ENCODE measurements at regions not wholly inside any gene's neighbourhood (a gene's known extent, or its start where the extent isn't known, plus 50 kb on each side); places are given as distances from the start of the nearest gene placed in this dataset.

DNA sequence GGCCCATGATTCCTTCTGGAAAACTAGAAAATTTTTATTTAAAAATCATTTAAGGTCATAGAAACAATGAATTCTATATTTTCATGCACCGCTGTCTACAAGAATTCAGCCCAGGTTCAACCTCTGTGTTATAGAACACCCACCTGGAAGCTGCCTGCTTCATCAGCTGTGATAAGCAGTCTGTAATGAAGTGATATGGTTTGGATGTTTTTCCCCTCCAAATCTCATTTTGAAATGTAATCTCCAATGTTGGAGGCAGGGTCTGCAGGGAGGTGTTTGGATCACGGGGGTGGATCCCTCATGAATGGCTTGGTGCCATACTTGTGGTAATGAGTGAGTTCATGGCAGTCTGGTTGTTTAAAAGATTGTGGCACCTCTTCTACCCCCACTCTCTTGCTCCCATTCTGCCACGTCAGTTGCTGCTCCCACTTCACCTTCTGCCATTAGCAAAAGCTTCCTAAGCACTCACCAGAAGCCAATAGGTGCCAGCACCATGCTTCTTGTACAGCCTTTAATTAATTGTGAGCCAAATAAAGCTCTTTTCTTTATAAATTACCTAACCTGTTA is 55.6 kb downstream of the MRPL32 start:
- DNase-seq (ENCODE audit: low read depth, low spot score), result no peak

- DNase-seq (ENCODE audit: low read depth, low spot score), result no peak
These were observed 58.8 kb downstream of the MRPL32 start for GRCh38 chr7:42991024-42991423.

DNA sequence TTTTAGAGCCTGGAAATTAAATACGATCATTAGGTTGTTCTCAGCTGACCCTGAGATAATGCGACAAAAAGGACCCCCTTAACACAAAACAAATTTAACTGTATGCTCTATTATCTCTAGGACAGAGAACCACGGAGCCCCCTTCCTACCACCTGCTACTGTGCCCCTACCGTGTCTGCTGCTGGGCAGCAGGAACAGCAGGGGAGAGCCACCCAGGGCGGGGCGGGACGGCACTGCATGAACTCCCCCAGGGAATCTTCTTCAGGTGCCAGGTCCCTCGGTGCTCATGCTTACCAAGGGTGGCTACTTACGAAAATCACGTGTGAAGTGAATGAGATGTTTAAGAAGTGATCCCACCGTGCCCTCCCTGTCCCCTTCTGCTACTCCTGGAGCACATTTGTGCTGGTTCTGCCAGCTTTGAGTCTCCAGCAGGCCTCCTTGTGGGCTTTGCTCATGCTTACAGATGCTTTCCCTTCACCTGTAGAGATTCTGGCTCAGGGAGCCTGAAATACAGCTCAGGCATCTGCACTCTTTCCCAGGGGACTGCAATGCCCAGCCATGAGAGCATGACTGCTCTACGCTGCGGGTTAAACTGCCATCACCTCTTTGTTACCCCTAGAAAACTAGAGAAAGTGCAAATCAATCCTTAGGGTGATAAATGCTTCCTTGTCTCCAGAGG is 59.9 kb downstream of the MRPL32 start:
- DNase-seq (ENCODE audit: low read depth, low spot score), result no peak

DNA sequence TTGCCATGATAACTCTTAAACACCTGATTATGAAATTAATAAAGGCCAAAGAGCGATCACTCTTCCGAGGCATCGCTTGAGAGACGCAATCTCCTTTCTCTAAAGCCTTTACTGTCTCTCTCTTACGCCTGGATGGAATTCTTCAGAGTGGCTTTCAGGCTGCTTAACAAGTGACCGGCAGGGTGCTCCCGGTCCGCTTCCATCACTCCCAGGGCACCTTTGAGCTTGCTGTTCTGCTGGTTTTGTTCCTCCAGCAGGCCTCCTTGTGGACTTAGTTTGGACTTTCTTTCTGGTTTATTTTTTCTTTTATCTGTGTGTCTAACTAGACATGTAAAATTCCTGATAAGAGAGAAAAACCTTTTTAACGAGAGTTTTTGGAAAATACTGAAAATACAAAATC is 60.9 kb downstream of the MRPL32 start:
- no peak for DNase-seq (ENCODE audit: low read depth, low spot score)

GRCh38 chr7:42994096-42994495 is 61.9 kb downstream of the MRPL32 start:
- DNase-seq (ENCODE audit: low read depth, low spot score), result no peak

- no peak for DNase-seq (ENCODE audit: low read depth, low spot score)
These were observed 65.4 kb downstream of the MRPL32 start for GRCh38 chr7:42997611-42998010.

GRCh38 chr7:43004082-43004481 is 71.9 kb downstream of the MRPL32 start:
- no peak for DNase-seq (ENCODE audit: low read depth, low spot score)

- DNase-seq (ENCODE audit: low read depth, low spot score), result no peak
These were observed 73.8 kb downstream of the MRPL32 start for GRCh38 chr7:43006008-43006407.

- DNase-seq (ENCODE audit: low read depth, low spot score), result no peak
These were observed 77.9 kb downstream of the MRPL32 start for GRCh38 chr7:43010061-43010460.

DNA sequence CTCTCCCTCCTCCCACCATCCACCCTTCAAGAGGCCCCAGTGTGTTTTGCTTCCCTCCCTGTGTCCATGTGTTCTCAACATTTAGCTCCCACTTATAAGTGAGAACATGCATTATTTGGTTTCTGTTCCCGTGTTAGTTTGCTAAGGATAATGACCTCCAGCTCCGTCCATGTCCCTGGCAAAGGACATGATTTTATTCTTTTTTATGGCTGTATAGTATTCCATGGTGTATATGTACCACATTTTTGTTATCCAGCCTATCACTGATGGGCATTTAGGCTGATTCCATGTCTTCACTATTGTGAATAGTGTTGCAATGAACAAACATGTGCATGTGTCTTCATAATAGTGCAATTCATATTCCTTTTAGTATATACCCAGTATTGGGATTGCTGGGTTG is 79.7 kb downstream of the MRPL32 start:
- no peak for DNase-seq (ENCODE audit: low read depth, low spot score)

DNA sequence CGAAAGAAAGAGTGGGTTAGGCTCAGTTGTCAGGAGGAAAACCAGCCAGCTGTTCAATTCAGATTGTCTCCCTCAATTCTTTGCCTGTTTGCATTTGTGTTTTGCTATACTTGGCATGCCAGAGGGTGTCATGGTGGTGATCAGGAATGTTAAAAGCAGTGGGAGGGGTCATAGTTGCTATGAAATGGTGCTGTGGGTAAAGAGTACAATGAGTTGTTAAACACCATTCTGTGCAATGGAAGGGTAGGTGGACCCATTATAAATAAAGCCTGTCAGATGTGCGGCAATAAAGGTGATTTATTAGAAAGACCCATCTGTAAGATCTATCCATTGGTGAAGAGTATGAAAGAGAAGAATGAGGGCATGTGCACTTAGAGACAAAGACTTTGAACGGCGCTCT is 82.2 kb downstream of the MRPL32 start:
- no peak for DNase-seq (ENCODE audit: low read depth, low spot score)

- DNase-seq (ENCODE audit: low read depth, low spot score), result no peak
These were observed 83.1 kb downstream of the MRPL32 start for GRCh38 chr7:43015301-43015700.

GRCh38 chr7:43018446-43018845 is 86.3 kb downstream of the MRPL32 start:
- no peak for DNase-seq (ENCODE audit: low read depth, low spot score)

DNA sequence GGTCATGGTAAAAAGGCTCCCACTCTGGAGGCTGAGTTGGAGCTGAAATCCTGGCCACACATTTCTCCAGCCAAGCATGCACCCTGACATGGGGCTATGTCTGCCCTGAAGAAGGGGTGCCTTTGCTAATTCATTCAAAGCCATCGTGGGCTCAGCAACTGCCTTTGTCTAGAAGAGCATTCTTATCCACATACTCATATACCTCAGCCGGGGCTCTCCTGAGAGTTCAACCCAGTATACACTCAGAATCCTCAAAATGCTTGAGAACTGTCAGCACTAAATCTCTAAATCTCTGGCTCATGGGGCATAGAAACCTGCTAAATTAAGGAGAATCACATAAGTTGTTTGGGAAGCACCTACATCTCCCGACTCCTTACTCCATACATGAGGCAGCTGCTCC is 89.3 kb downstream of the MRPL32 start:
- DNase-seq (ENCODE audit: low read depth, low spot score), result no peak

- DNase-seq (ENCODE audit: low read depth, low spot score), result no peak
These were observed 89.8 kb downstream of the MRPL32 start for GRCh38 chr7:43022008-43022407.

DNA sequence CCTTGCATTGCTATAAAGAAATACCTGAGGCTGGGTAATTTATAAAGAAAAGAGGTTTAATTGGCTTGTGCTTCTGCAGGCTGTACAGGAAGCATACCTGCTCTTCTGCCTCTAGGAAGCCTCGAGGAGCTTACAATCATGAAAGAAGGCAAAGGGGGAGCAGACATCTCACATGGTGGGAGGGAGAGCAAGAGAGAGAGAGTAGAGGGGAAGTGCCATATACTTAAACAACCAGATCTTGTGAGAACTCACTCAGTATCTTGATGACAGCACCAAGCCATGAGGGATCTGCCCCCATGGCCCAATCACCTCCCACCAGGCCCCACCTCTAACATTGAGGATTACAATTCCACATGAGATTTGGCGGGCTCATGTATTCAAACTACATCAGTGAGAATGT is 79.1 kb upstream of the HECW1 start:
- no peak for DNase-seq (ENCODE audit: low read depth, low spot score)

- DNase-seq (ENCODE audit: low read depth, low spot score), result no peak
These were observed 77.9 kb upstream of the HECW1 start for GRCh38 chr7:43034535-43035002.

DNA sequence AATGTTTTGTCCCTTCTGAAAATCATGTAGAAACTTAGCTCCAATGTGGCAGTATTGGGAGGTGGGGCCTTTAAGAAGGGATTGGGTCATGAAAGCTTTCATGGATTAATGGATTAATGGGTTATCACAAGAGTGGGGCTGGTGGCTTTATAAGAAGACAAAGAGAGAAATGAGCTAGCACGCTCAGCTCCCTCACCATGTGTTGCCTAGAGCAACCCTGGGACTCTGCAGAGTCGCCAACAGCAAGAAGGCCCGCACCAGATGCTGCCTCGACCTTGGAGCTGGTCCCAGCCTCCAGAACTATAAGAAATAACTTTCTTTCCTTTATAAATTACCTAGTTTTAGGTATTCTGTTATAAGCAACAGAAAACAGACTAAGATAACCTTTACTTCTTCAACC is 74.9 kb upstream of the HECW1 start:
- no peak for DNase-seq (ENCODE audit: low read depth, low spot score)

DNA sequence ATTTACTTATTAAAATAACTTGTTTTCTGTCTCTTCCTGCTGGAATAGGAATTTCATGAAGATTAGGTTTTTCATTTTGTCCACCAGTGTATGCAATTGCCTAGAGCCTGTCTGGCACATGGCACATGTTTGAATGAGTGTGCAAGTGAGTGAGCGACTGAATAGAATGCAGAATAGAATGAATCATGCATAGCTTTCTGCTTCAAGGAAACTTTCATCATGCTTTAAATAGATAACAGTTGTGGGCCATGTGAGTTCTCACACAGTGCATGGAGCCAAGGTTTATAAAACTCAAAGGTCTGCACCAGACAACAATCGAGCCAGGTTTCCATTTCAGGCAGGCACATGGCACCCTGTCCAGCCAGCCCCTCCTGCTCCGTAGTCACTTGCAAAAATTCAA is 74.2 kb upstream of the HECW1 start:
- DNase-seq (ENCODE audit: low read depth, low spot score), result no peak

- peak; percentile 15 for DNase-seq (ENCODE audit: low read depth, low spot score)
These were observed 73.1 kb upstream of the HECW1 start for GRCh38 chr7:43039346-43039745.

GRCh38 chr7:43040461-43040860 is 72.0 kb upstream of the HECW1 start:
- DNase-seq (ENCODE audit: low read depth, low spot score), result no peak

DNA sequence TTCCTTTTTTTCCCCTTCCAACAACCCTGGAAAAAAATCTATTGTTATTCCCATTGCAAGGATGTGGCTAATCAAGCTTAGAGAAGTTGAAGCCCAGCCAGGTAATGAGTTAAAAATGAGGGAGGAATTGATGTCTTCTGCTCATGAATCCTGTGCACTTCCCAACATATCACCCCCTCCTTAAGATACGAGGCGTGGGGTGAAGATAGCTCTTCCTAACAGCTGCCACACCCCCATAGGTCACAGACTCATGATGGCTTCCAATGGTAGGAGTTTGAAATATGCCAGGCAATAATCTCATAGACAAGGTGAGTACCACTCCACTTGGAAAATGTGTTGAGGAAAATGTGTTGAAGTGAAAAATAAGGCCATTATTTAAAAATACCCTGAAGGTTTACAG is 71.3 kb upstream of the HECW1 start:
- DNase-seq (ENCODE audit: low read depth, low spot score), result no peak

DNA sequence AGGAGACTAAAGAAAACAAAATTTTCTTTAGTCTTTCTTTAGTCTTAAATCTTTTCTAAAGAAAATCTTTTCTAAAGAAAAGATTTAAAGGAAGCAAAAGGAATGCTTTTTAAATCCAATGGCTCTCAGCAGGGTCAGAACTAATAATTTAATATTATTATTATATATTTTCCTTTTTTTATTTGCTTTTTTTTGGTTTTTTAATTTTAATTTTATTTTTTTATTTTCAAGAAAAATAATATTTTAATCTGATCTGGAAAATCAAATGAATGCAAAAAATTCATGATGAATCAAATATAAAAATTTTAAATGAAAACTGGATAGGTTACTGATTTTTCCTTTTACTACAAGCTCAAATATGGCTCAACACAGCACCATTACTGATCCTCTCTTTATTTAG is 70.7 kb upstream of the HECW1 start:
- no peak for DNase-seq (ENCODE audit: low read depth, low spot score)

DNA sequence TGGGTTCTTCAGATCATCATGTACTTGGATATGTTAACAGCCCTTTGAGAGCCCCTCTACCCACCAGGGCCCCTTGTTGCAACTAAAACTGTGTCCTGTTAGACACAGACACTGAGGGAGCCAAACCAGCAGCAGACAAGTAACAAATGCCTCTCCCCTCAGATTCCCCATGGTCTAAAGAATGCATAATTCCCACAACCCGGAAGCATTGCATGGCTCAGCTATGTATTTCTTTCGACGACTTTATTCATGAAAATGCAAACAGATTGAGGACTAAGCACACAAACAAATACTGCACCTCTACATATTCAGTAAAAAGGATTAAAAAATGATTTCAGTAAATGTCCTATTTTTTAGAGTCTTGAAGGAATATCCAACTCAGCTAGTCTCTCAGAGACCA is 70.1 kb upstream of the HECW1 start:
- DNase-seq (ENCODE audit: low read depth, low spot score), result no peak
